ENCODE measurements at regions not wholly inside any gene's neighbourhood (a gene's known extent, or its start where the extent isn't known, plus 50 kb on each side); places are given as distances from the start of the nearest gene placed in this dataset.

DNA sequence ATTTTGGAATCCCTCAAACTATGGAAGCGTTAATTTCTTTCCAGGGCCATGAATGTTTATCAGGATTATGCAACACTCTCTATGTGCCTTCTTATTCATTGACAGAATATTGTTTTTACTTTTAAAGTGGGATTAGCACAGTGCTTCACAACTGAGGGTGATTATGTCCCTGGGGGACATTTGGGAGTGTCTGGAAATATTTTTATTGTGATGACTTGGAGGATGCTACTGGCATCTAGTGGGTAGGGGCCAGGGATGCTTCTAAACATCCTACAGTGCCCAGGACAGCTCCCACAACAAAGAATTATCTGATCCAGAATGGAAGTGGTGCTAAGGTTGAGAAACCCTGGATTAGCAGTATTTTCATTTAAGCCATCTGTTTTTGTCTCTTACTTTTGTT, 338.5 kb upstream of the SOX5 start:
- Histone ChIP-seq H3K27me3 (ENCODE audit: insufficient read depth, low read length) (no peaks in the 10 kb centered on the region), H3K36me3 (ENCODE audit: insufficient read depth, low read length) (no peaks in the 10 kb centered on the region), H3K9me3 (ENCODE audit: insufficient read depth, low read depth, low read length) (no peaks in the 10 kb centered on the region), H3K4me1 (ENCODE audit: insufficient read depth, low read length) (no peaks in the 10 kb centered on the region), H4K20me1 (ENCODE audit: insufficient read depth, low read length) (no peaks in the 10 kb centered on the region), H3K79me2 (ENCODE audit: insufficient read depth, low read length) (no peaks in the 10 kb centered on the region), H2AFZ (ENCODE audit: low read depth, low read length) (no peak overlapping the region), H3K4me3 (ENCODE audit: insufficient read depth, low read depth, low read length) (no peak overlapping the region), H3K9ac (ENCODE audit: low read length) (no peak overlapping the region), H3K27ac (ENCODE audit: low read depth, low read length) (no peak overlapping the region), H3K4me2 (ENCODE audit: low read length) (no peak overlapping the region)
- TF ChIP-seq, protein P1, sequence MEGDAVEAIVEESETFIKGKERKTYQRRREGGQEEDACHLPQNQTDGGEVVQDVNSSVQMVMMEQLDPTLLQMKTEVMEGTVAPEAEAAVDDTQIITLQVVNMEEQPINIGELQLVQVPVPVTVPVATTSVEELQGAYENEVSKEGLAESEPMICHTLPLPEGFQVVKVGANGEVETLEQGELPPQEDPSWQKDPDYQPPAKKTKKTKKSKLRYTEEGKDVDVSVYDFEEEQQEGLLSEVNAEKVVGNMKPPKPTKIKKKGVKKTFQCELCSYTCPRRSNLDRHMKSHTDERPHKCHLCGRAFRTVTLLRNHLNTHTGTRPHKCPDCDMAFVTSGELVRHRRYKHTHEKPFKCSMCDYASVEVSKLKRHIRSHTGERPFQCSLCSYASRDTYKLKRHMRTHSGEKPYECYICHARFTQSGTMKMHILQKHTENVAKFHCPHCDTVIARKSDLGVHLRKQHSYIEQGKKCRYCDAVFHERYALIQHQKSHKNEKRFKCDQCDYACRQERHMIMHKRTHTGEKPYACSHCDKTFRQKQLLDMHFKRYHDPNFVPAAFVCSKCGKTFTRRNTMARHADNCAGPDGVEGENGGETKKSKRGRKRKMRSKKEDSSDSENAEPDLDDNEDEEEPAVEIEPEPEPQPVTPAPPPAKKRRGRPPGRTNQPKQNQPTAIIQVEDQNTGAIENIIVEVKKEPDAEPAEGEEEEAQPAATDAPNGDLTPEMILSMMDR (IDR thresholded peaks at IDR 0.05; ENCODE audit: insufficient read depth, low read depth, low read length) = no peak
- TF ChIP-seq EZH2 (IDR thresholded peaks at IDR 0.05; ENCODE audit: insufficient read depth, low read length) = no peak
- FAIRE-seq = no peak
- Mint-ChIP-seq H3K27me3 (ENCODE audit: low read depth, unreplicated experiment) (no peaks in the 10 kb centered on the region), H3K4me3 (ENCODE audit: unreplicated experiment) (no peak overlapping the region), H3K36me3 (ENCODE audit: low read depth, unreplicated experiment) (no peaks in the 10 kb centered on the region), H3K27ac (ENCODE audit: unreplicated experiment) (no peak overlapping the region), H3K9me3 (ENCODE audit: unreplicated experiment) (no peaks in the 10 kb centered on the region), H3K4me1 (ENCODE audit: low read depth, unreplicated experiment) (no peaks in the 10 kb centered on the region)
- DNase-seq (ENCODE audit: low read depth) = no peak

DNA sequence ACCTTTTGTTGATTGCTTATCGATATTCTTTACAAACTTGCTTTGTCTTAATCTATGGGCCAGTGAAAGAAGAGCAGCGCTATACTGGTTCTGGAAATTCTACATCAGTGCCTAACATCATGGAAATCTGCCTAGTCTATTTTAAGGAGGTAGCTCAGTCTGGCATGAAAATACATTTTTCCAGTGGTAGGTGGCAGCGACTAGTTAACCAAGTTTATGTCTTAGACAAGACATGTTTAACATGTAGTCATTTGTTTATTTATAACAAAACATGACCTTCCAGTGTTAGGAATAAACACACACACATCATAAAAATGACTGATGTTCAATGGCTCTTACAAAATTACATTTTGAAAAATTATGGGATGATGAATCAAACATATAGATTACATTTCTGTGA, 336.0 kb upstream of the SOX5 start:
- Histone ChIP-seq H3K79me2 (ENCODE audit: insufficient read depth, low read length) (no peaks in the 10 kb centered on the region), H2AFZ (ENCODE audit: low read depth, low read length) (no peak overlapping the region), H3K4me2 (ENCODE audit: low read length) (no peak overlapping the region), H4K20me1 (ENCODE audit: insufficient read depth, low read length) (no peaks in the 10 kb centered on the region), H3K4me3 (ENCODE audit: insufficient read depth, low read depth, low read length) (no peak overlapping the region), H3K4me1 (ENCODE audit: insufficient read depth, low read length) (no peaks in the 10 kb centered on the region), H3K9me3 (ENCODE audit: insufficient read depth, low read depth, low read length) (no peaks in the 10 kb centered on the region), H3K9ac (ENCODE audit: low read length) (no peak overlapping the region), H3K36me3 (ENCODE audit: insufficient read depth, low read length) (no peaks in the 10 kb centered on the region), H3K27ac (ENCODE audit: low read depth, low read length) (no peak overlapping the region), H3K27me3 (ENCODE audit: insufficient read depth, low read length) (no peaks in the 10 kb centered on the region)
- H3K9me3 Mint-ChIP-seq (ENCODE audit: unreplicated experiment) = no peaks in the 10 kb centered on the region
- no peaks in the 10 kb centered on the region for H3K4me1 Mint-ChIP-seq (ENCODE audit: low read depth, unreplicated experiment)
- no peaks in the 10 kb centered on the region for H3K27me3 Mint-ChIP-seq (ENCODE audit: low read depth, unreplicated experiment)
- H3K4me3 Mint-ChIP-seq (ENCODE audit: unreplicated experiment) = no peak overlapping the region
- no peak overlapping the region for H3K27ac Mint-ChIP-seq (ENCODE audit: unreplicated experiment)
- H3K36me3 Mint-ChIP-seq (ENCODE audit: low read depth, unreplicated experiment) = no peaks in the 10 kb centered on the region
- FAIRE-seq (no peak), DNase-seq (ENCODE audit: low read depth) (no peak)
- TF ChIP-seq EZH2 (IDR thresholded peaks at IDR 0.05; ENCODE audit: insufficient read depth, low read length) = no peak
- TF ChIP-seq, protein P1 (IDR thresholded peaks at IDR 0.05; ENCODE audit: insufficient read depth, low read depth, low read length) = no peak

DNA sequence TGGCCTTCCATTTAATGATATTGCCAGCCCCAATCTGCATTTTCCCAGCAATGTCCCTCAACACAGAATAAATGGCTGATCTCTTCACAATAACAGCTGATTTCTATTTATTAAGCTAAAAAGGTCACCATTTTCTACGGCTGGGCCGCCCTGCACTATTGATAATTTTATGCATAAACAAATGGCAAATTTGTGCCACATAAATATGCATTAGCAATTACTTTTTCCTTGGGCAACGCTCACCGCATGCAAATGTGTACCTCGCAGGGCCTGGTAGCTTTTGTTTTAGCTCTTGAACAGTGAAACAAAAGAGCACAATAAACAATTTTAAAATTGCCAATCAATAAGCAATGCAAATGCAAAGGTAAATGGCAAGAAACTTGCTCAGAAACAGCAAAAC, 331.9 kb upstream of the SOX5 start:
- H3K36me3 ChIP-seq (ENCODE audit: insufficient read depth, low read length) = no peaks in the 10 kb centered on the region
- no peak overlapping the region for H3K9ac ChIP-seq (ENCODE audit: low read length)
- Mint-ChIP-seq H3K27ac (ENCODE audit: unreplicated experiment) (no peak overlapping the region), H3K36me3 (ENCODE audit: low read depth, unreplicated experiment) (no peaks in the 10 kb centered on the region), H3K9me3 (ENCODE audit: unreplicated experiment) (no peaks in the 10 kb centered on the region), H3K4me3 (ENCODE audit: unreplicated experiment) (no peak overlapping the region), H3K27me3 (ENCODE audit: low read depth, unreplicated experiment) (no peaks in the 10 kb centered on the region), H3K4me1 (ENCODE audit: low read depth, unreplicated experiment) (peaks cover 4% of the 10 kb centered on the region)
- H3K27ac ChIP-seq (ENCODE audit: low read depth, low read length) = no peak overlapping the region
- DNase-seq (ENCODE audit: low read depth) (no peak), FAIRE-seq (no peak)
- H4K20me1 ChIP-seq (ENCODE audit: insufficient read depth, low read length) = no peaks in the 10 kb centered on the region
- no peaks in the 10 kb centered on the region for H3K4me1 ChIP-seq (ENCODE audit: insufficient read depth, low read length)
- no peaks in the 10 kb centered on the region for H3K79me2 ChIP-seq (ENCODE audit: insufficient read depth, low read length)
- H2AFZ ChIP-seq (ENCODE audit: low read depth, low read length) = no peak overlapping the region
- H3K9me3 ChIP-seq (ENCODE audit: insufficient read depth, low read depth, low read length) = no peaks in the 10 kb centered on the region
- H3K27me3 ChIP-seq (ENCODE audit: insufficient read depth, low read length) = no peaks in the 10 kb centered on the region
- H3K4me2 ChIP-seq (ENCODE audit: low read length) = no peak overlapping the region
- TF ChIP-seq EZH2 (IDR thresholded peaks at IDR 0.05; ENCODE audit: insufficient read depth, low read length) = no peak
- TF ChIP-seq, protein P1 (IDR thresholded peaks at IDR 0.05; ENCODE audit: insufficient read depth, low read depth, low read length) = no peak
- H3K4me3 ChIP-seq (ENCODE audit: insufficient read depth, low read depth, low read length) = no peak overlapping the region
